ENCODE measurements at regions not wholly inside any gene's neighbourhood (a gene's known extent, or its start where the extent isn't known, plus 50 kb on each side); places are given as distances from the start of the nearest gene placed in this dataset.

DNA sequence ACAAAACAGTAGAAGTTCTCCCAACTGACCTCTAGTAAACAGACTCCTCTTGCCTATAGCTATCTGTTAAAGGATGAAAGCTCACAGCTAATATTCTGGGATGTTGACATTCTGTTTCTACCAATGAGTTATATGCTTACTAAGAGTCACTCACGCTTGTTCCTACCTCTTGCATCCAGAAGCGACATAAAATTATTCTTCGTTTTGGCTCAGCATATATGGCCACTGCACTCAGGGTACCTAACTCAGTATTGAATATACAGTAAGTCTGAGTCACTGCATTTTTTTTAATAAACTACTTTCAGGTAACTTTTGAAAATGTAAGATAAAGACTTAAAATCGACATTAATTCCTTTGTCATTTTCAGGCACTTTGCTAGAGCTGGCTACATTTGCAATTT is 214.4 kb upstream of the STXBP5 start:
- no peak for TF ChIP-seq CTCF (IDR thresholded peaks at IDR 0.05)
- TF ChIP-seq POLR2A (IDR thresholded peaks at IDR 0.05), result no peak
- no peaks in the 10 kb centered on the region for H3K4me1 ChIP-seq
- no peaks in the 10 kb centered on the region for H3K36me3 ChIP-seq
- 81 to 82% methylated on average over 4 of the region's 4 CpGs for WGBS, 2 donors
- DNase-seq, result no peak
- no peaks in the 10 kb centered on the region for H3K27me3 ChIP-seq
- H3K27ac ChIP-seq, result no peak overlapping the region
- intact Hi-C loops (cut with DNase I), result no loop called here
- H3K4me3 ChIP-seq, result no peak overlapping the region
- H3K9me3 ChIP-seq, result peaks cover 0 to 4% (median 0%) of the 10 kb centered on the region in 3 donors

- DNase-seq, result no peak
- 21 to 27% methylated on average over 2 of the region's 2 CpGs for WGBS, 2 donors
- H3K27ac ChIP-seq, result no peak overlapping the region
- TF ChIP-seq CTCF (IDR thresholded peaks at IDR 0.05), result no peak
- no peak for TF ChIP-seq POLR2A (IDR thresholded peaks at IDR 0.05)
- no peaks in the 10 kb centered on the region for H3K27me3 ChIP-seq
- intact Hi-C loops (cut with DNase I), result no loop called here
- H3K36me3 ChIP-seq, result no peaks in the 10 kb centered on the region
- H3K4me3 ChIP-seq, result no peak overlapping the region
- no peaks in the 10 kb centered on the region for H3K4me1 ChIP-seq
- peaks cover 0 to 4% (median 0%) of the 10 kb centered on the region in 3 donors for H3K9me3 ChIP-seq
Observed at GRCh38 chr6:146990284-146990683, 213.9 kb upstream of the STXBP5 start.

- Histone ChIP-seq H3K9me3 (peaks cover 0 to 4% (median 0%) of the 10 kb centered on the region in 3 donors), H3K36me3 (no peaks in the 10 kb centered on the region), H3K27ac (no peak overlapping the region), H3K27me3 (no peaks in the 10 kb centered on the region), H3K4me1 (no peaks in the 10 kb centered on the region), H3K4me3 (no peak overlapping the region)
- intact Hi-C loops (cut with DNase I), result no loop called here
- 58 to 65% methylated on average over 11 of the region's 11 CpGs for WGBS, 2 donors
- TF ChIP-seq CTCF (IDR thresholded peaks at IDR 0.05), result no peak
- no peak for TF ChIP-seq POLR2A (IDR thresholded peaks at IDR 0.05)
- no peak for DNase-seq
Observed at GRCh38 chr6:146990821-146991798, 213.1 kb upstream of the STXBP5 start.

- 90 to 93% methylated on average over 1 of the region's 1 CpG for WGBS, 2 donors
- H3K27ac ChIP-seq, result no peak overlapping the region
- no peaks in the 10 kb centered on the region for H3K27me3 ChIP-seq
- no peaks in the 10 kb centered on the region for H3K9me3 ChIP-seq
- intact Hi-C loops (cut with DNase I), result no loop called here
- DNase-seq, result no peak
- H3K4me1 ChIP-seq, result no peaks in the 10 kb centered on the region
- TF ChIP-seq CTCF (IDR thresholded peaks at IDR 0.05) (no peak), POLR2A (IDR thresholded peaks at IDR 0.05) (no peak)
- no peak overlapping the region for H3K4me3 ChIP-seq
- H3K36me3 ChIP-seq, result no peaks in the 10 kb centered on the region
Observed at GRCh38 chr6:146997062-146997461, 207.2 kb upstream of the STXBP5 start.

- WGBS, 2 donors, result 80 to 83% methylated on average over 2 to 3 of the region's 5 CpGs
- no peak for TF ChIP-seq CTCF (IDR thresholded peaks at IDR 0.05)
- no peak for TF ChIP-seq POLR2A (IDR thresholded peaks at IDR 0.05)
- Histone ChIP-seq H3K27me3 (no peaks in the 10 kb centered on the region), H3K4me1 (no peaks in the 10 kb centered on the region), H3K9me3 (no peaks in the 10 kb centered on the region), H3K27ac (no peak overlapping the region), H3K36me3 (no peaks in the 10 kb centered on the region), H3K4me3 (no peak overlapping the region)
- DNase-seq, result no peak
- intact Hi-C loops (cut with DNase I), result no loop called here
Observed at GRCh38 chr6:146999766-147000165, 204.5 kb upstream of the STXBP5 start.

Data from esophagus squamous epithelium (tissue), 5 donors.